ENCODE measurements at regions not wholly inside any gene's neighbourhood (a gene's known extent, or its start where the extent isn't known, plus 50 kb on each side); places are given as distances from the start of the nearest gene placed in this dataset.
"Not testable (repeated sequence)": the region's sequence is repeated elsewhere in the genome, so short reads cannot be mapped to it uniquely, and the experiment has no call there.

DNA sequence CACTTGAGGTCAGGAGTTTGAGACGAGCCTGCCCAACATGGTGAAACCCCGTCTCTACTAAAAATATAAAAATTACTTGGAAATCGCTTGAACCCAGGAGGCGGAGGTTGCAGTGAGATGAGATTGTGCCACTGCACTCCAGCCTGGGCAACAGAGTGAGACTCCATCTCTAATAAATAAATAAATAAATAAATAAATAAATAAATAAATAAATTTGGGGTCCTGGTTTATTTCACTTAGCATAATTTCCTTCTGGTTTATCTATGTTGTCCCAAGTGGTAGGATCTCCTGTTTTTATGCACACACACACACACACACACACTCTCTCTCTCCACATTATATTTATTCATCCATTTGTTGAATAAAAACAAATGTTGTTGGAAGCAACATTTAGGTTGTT is 58.4 kb upstream of the HAND1 start:
- H3K36me3 Mint-ChIP-seq, H3K9me3 Mint-ChIP-seq, H3K4me1 Mint-ChIP-seq, H3K27ac Mint-ChIP-seq, H3K4me3 Mint-ChIP-seq: not testable (repeated sequence)
- peaks cover 12% of the 10 kb centered on the region for H3K27me3 Mint-ChIP-seq

DNA sequence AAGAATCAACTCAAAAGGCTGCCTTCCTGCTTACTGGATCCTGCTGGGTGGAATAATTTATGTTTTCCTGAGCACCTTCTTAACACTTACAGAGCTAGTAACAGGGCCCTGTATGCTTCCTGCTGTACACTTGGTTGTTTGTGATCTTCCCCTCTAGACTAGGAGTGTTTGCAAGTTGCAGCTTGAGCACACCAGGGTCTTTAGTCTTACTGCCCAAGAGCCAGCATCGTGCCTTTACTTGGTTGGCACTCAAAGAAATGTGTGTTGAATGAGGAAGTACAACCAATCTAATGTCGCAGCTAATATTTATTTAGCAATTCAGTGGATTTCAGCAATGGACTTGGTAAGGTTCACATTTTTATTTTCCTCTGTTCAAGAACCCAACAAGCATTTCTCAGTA is 57.5 kb upstream of the HAND1 start:
- Mint-ChIP-seq H3K4me1 (no peaks in the 10 kb centered on the region), H3K4me3 (no peak overlapping the region), H3K36me3 (no peaks in the 10 kb centered on the region), H3K27ac (no peak overlapping the region), H3K9me3 (no peaks in the 10 kb centered on the region), H3K27me3 (peaks cover 16% of the 10 kb centered on the region)

DNA sequence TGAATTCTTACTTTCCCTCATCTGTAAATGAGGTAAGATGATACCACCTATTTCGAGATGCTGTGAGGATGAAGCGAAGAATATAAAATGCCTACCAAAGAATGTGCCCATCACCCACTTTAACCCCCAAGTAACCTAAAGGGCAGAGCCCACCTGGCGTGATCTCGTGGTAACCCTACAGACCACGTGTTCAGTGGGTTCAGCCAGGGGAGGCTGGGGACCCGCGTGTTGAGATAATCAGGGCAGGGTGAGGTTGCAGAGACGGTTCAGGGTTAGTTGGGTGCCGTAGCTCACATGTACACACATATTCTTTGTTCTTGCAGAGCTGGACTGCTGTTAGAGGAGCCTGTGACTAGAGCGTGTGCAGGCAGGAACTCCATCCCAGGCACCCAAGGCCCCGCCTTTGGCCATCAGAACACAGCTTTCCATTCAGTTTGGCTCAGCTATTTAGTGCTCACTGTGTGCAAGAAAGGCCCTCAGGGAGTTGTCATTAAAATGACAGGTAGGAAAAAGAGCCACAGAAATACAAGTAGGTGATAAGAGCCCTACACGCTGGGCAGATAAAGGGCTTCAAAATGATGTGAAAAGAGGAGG is 56.5 kb upstream of the HAND1 start:
- H3K27me3 Mint-ChIP-seq = peaks cover 16% of the 10 kb centered on the region
- no peak overlapping the region for H3K4me3 Mint-ChIP-seq
- no peak overlapping the region for H3K27ac Mint-ChIP-seq
- no peaks in the 10 kb centered on the region for H3K36me3 Mint-ChIP-seq
- no peaks in the 10 kb centered on the region for H3K4me1 Mint-ChIP-seq
- H3K9me3 Mint-ChIP-seq = no peaks in the 10 kb centered on the region

DNA sequence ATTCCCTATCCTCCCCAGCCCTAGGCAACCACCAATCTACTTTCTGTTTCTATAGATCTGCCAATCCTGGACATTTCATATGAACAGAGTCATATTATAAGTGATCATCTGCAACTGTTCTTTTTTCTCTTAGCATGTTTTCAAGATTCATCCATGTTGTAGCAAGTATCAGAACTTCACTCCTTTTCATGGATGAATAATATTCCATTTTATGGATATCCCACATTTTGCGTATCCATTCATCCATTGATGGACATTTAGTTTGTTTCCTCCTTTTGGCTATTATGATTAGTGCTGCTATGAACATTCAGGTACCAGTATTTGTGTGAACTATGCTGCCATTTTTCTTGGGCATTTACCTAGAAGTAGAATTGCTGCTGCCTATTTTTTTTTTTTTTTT is 51.3 kb upstream of the HAND1 start:
- no peak overlapping the region for H3K27ac Mint-ChIP-seq
- no peaks in the 10 kb centered on the region for H3K4me1 Mint-ChIP-seq
- H3K36me3 Mint-ChIP-seq = no peaks in the 10 kb centered on the region
- H3K9me3 Mint-ChIP-seq = no peaks in the 10 kb centered on the region
- peaks cover 16% of the 10 kb centered on the region for H3K27me3 Mint-ChIP-seq
- no peak overlapping the region for H3K4me3 Mint-ChIP-seq

DNA sequence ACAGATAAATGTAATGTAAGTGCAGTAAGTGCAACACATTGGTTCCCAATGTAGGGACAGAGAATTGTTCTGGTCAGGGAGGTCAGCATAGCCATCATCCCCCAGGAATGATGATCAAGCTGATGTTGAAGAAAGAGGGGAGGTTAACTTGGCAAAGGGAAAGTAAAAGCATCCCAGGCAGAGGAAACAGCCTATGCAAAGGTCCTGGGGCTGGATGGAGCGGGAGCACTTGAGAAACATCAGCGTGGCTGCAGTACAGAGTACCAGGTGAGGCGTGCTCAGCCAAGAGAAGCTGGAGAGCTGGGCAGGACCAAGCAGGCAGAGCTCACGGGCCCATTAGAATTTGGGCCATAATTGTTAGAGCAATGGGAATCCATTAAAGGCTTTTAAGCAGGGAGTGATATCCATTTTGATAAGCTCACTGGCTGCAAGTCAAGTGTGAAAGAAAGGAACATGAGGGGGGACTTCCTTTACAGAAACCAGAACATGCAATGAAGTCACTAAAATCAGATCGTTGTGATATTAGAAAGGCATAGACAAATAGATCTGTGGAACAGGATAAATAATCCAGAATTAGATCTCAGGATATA is 50.1 kb upstream of the HAND1 start:
- Mint-ChIP-seq H3K27me3 (peaks cover 13% of the 10 kb centered on the region), H3K9me3 (no peaks in the 10 kb centered on the region), H3K36me3 (no peaks in the 10 kb centered on the region), H3K4me3 (no peak overlapping the region), H3K27ac (no peak overlapping the region), H3K4me1 (no peaks in the 10 kb centered on the region)

All from activated naive CD4-positive, alpha-beta T cell treated with anti-CD3 and anti-CD28 coated beads, Interleukin-2, amount 50 U/mL, for 24 hours (primary cell).